Cerebellar cortex (tissue), 1 donor: ENCODE measurements at regions not wholly inside any gene's neighbourhood (a gene's known extent, or its start where the extent isn't known, plus 50 kb on each side); places are given as distances from the start of the nearest gene placed in this dataset.

ENCODE experiments used
- DNase-seq: peaks from one replicate; pipeline ENCODE4 v3.0.0-alpha.2; 2015; ENCODE audit warnings: low spot score

DNA sequence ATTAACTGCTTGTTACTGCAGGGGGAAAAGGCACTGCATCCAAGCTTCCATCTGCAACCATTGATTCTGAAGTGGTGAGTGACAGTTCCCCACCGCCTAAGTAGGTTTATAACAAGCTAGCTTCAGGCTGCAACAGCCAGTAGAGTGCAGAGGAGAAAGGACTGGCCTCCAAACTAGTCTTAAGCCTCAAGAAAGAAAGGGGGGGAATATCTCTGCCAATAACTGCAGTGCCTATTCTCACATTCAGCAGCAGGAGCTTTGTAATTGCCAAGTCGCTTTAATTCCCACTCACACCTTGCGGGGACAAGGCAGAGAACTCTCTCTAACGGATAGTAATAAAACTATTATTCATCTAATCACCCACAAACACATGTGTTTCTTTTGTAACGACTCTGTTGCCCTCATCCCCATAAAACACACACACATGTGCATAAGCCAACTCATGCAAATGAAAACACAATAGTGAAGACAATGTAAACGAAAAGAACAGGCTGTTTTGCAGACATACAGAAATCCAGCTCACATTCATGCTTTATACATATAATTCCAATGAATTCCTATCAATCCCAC lies 1963.3 kb upstream of the PIK3C3 start:
- DNase-seq, result peak; percentile 41

DNA sequence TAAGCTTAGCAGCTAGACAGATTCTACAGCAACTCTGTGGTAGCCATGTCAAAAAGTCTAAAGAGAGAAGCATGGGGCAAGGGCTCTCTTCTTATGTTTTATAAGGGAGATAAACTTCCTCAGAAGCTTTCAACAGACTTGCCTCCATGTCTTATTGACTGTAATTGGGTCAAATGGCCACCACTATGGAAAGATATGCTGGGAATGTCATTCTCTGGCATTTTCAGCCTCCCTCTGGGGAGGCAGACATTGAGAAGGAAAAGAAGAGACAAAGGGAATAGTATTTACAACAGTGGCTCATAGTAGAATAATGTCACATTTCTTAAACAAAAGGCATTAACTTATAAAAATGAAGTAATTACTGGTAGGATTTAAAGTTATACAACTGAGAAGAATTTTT lies 1964.5 kb upstream of the PIK3C3 start:
- no peak for DNase-seq

DNA sequence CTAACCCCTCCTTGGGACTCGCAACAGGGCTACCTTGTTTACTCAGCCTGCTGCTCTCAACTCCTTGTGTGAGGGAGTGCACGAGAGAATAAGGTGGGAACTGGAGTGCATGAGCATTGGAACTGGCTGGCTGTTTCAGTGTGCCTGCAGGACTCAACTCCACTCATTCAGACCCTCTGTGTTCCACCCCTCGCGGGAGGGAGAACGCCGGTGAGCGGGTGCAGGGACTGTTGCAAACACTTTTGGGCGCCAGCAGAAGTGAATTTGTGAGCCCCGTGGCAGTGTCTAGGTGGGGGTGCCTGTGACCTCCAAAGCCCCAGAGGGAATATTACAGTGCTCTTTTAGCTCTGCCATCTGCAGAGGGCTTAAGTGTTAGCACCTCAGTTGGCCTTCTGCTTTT lies 1978.3 kb upstream of the PIK3C3 start:
- DNase-seq, result no peak

- no peak for DNase-seq
Measured at GRCh38 chr18:39972521-39972920, 1982.5 kb upstream of the PIK3C3 start.

- DNase-seq, result no peak
Measured at GRCh38 chr18:39969803-39970494, 1985.1 kb upstream of the PIK3C3 start.

GRCh38 chr18:39966275-39966674 lies 1988.8 kb upstream of the PIK3C3 start:
- peak; percentile 55 for DNase-seq

DNA sequence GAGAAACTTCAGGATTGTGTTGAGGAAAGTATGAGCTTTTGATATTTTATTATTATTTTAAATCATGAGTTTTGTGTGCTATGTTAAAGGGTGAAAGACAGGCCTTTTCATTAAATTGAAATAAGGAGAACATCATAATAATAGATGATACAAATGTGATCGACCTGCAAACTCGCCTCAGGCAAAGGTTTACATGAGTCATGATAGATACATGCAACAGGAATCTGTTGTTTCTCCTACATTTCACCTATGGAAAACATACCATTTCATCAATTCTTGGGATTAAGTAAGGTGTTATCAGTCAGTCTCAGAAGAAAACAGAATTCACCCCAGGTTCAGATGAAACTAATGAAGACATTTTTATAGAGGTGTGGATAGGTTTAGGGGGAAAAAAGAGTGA lies 1992.5 kb upstream of the PIK3C3 start:
- no peak for DNase-seq

GRCh38 chr18:39960550-39960949 lies 1994.5 kb upstream of the PIK3C3 start:
- no peak for DNase-seq

DNA sequence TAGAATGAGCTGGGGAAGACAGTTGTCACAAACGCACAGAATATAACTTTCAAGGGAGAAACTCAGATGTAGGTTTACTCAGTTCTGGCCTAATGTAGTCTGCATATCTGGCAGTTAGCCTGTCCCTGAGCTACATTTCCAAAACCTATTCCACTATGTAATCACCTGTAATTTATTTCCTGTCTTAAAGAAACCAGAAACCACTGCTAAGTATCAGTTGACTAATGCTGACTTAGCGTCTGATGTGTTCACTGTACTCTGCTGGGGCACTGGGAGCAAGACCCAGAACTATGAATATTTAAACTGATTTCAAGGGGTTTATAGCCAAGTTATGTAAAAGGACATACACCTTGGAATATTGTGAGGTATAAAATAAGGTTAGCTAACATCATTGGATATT lies 1995.2 kb upstream of the PIK3C3 start:
- no peak for DNase-seq

GRCh38 chr18:39958876-39959275 lies 1996.2 kb upstream of the PIK3C3 start:
- DNase-seq, result no peak

- no peak for DNase-seq
Measured at GRCh38 chr18:39952816-39953215, 2002.2 kb upstream of the PIK3C3 start.

DNA sequence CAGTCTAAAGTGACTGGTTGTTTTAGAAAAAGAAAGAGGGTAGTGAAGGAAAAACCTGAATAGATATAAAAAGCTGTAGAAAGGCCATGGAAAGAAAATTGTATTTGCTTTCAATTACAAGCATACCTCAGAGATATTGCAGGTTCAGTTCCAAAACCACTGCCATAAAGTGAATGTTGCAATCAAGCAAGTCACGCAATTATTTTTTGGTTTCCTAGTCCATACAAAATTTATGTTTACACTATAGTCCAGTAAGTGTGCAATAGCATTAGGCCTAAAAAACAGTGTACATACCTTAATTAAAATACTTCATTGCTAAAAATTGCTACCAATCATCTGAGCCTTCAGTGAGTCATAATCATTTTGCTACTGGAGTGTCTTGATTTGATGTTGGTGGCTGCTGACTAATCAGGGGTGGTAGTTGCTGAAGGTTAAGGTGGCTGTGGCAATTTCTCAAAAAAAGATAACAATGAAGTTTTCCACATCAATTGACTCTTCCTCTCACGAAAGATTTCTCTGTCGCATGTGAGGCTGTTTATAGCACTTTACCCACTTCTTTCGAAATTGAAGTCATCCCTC lies 2003.8 kb upstream of the PIK3C3 start:
- DNase-seq, result no peak

DNA sequence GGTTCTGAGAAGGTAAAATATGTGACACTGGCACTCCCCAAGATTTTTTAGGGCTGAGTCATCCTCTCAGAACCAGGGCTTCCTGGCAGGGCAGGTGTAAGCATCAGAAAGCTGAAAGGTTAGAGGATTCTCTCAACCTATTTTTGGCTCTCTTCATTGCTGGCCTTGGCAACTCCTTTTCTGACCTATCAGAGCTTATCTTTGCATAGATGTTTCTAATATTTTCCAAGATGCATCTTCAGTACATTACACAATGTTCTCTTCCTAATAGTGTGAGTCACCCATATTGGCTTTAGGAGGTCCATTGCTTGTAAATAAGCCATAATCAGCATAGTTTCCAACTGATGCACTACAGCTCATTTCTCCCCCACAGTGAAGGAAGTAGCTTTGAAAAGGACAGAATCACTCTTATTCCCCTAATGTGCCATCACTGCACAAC lies 2008.4 kb upstream of the PIK3C3 start:
- peak; percentile 16 for DNase-seq

DNA sequence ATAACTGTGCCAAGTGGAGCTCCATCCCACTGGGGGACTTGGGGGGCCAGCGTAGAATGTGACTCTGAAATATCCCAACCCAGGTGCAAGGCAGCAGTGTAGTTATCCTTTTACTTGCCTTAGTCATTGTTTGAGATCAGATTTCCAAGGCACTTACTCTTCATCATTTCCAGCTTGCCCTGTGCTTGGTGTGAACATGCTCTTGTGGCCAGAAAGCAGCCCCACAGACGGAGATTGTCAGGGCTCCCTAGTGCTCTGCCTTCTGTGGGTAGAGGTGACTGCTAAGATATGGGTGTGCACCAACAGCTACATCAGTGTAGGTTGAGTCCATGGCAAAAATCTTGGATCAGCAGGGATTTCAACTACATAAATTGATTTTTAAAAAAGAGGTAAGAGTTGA lies 2010.0 kb upstream of the PIK3C3 start:
- DNase-seq, result peak; percentile 22

DNA sequence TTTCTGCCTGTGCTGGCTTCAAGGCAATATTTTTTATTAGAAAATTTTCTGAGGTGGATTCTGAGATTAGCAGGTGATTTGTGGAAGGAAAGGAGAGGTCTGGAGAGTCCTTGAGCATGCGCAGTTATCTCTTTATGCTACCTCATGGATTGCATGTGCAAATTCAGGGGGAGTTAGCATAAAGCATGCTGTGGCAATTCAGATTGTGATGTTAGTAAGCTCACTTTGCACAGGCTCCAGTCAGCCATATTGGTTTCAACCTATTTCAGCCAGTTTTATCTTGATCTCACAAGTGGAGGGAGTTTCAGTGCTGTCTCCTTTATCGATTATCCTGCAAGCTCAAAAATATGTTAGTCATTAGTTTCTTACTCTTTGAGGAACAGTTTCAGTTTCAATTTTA lies 2012.3 kb upstream of the PIK3C3 start:
- no peak for DNase-seq

- peak; percentile 48 for DNase-seq
Measured at GRCh38 chr18:39938676-39939608, 2016.1 kb upstream of the PIK3C3 start.

- no peak for DNase-seq
Measured at GRCh38 chr18:39935598-39935997, 2019.4 kb upstream of the PIK3C3 start.

- no peak for DNase-seq
Measured at GRCh38 chr18:39918847-39919246, 2036.2 kb upstream of the PIK3C3 start.

GRCh38 chr18:39913672-39914366 lies 2041.2 kb upstream of the PIK3C3 start:
- DNase-seq, result no peak

GRCh38 chr18:39911716-39912115 lies 2043.3 kb upstream of the PIK3C3 start:
- no peak for DNase-seq

- DNase-seq, result no peak
Measured at GRCh38 chr18:39909706-39910105, 2045.3 kb upstream of the PIK3C3 start.

DNA sequence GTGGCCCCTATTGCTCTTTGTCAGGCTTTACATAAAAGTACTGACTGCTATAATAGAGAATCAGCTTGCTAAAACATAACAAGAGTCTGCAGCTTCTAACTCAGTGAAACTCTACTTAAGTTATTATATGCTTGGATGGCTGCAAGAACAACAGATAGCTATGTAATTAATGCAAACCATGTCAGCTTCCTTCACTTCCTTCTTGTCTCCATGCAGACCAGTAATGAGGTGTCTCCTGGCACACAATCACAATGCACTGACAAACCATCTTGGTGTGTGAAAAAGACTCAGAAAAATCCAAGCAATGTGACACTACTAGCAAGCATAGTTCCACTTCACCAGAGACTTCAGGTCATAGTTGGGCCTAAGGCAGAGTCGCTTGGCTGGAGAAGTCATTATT lies 2068.9 kb upstream of the PIK3C3 start:
- DNase-seq, result no peak
